Neuronal stem cell (in vitro differentiated cells): ENCODE measurements at regions not wholly inside any gene's neighbourhood (a gene's known extent, or its start where the extent isn't known, plus 50 kb on each side); places are given as distances from the start of the nearest gene placed in this dataset.

Source experiments
- DNase-seq: peaks from one replicate; pipeline ENCODE4 v3.0.0-alpha.2; 2013; ENCODE audit warnings: low spot score
- H2AFZ ChIP-seq: one replicate; pipeline ENCODE4 v1.6.1; 2013; ENCODE audit warnings: mild to moderate bottlenecking, low read length, inconsistent platforms
- H2AK5ac ChIP-seq: 2 replicates; pipeline ENCODE4 v1.6.1; 2013; ENCODE audit warnings: low read depth, mild to moderate bottlenecking, inconsistent platforms, low read length, moderate library complexity, mixed read lengths
- H2BK120ac ChIP-seq: 2 replicates; pipeline ENCODE4 v1.6.1; 2013; ENCODE audit warnings: low read depth, mild to moderate bottlenecking, inconsistent platforms, low read length, moderate library complexity, mixed read lengths
- H2BK12ac ChIP-seq: one replicate; pipeline ENCODE4 v1.6.1; 2013; ENCODE audit warnings: low read length, inconsistent platforms
- H2BK15ac ChIP-seq: 2 replicates; pipeline ENCODE4 v1.6.1; 2013; ENCODE audit warnings: mild to moderate bottlenecking, low read length, inconsistent platforms, mixed read lengths
- H2BK5ac ChIP-seq: one replicate; pipeline ENCODE4 v1.6.1; 2013; ENCODE audit warnings: inconsistent platforms, mild to moderate bottlenecking, low read length, moderate library complexity
- H3K14ac ChIP-seq: one replicate; pipeline ENCODE4 v1.6.1; 2013; ENCODE audit warnings: low read length, inconsistent platforms
- H3K18ac ChIP-seq: 2 replicates; pipeline ENCODE4 v1.6.1; 2013; ENCODE audit warnings: low read length, inconsistent platforms
- H3K23ac ChIP-seq: 2 replicates; pipeline ENCODE4 v1.6.1; 2013; ENCODE audit warnings: low read depth, mild to moderate bottlenecking, mixed read lengths, low read length, inconsistent platforms; ENCODE audit not compliant: poor library complexity
- H3K27ac ChIP-seq: replicated peaks from 3 replicates; pipeline ENCODE4 v1.5.1; 2013; ENCODE audit warnings: low read length, inconsistent platforms
- H3K27me3 ChIP-seq, 3 experiments: 2 replicates each; pipeline ENCODE4 v1.6.1; 2013; ENCODE audit warnings: low read length in 3 of 3, mild to moderate bottlenecking in 2 of 3, inconsistent platforms in 1 of 3, low read depth in 1 of 3, mixed read lengths in 1 of 3, moderate library complexity in 1 of 3; ENCODE audit not compliant: control insufficient read depth in 3 of 3, insufficient read depth in 3 of 3
- H3K36me3 ChIP-seq, 2 donors: replicated peaks in 1 of 2; 2 replicates each; pipeline ENCODE4 v1.6.1; 2013; ENCODE audit warnings: low read length in 2 of 2; ENCODE audit not compliant: control insufficient read depth in 2 of 2, insufficient read depth in 2 of 2
- H3K4ac ChIP-seq: 2 replicates; pipeline ENCODE4 v1.6.1; 2013; ENCODE audit warnings: inconsistent platforms, mild to moderate bottlenecking, low read length, moderate library complexity
- H3K4me1 ChIP-seq, 2 donors: 1 replicate in 1 of 2; 2 replicates in 1 of 2; pipeline ENCODE4 v1.6.1; 2013; ENCODE audit warnings: low read length in 2 of 2, low read depth in 1 of 2; ENCODE audit not compliant: control insufficient read depth in 2 of 2, insufficient read depth in 1 of 2
- H3K4me2 ChIP-seq: one replicate; pipeline ENCODE4 v1.6.1; 2013; ENCODE audit warnings: mild to moderate bottlenecking, low read length, inconsistent platforms; ENCODE audit not compliant: insufficient read depth, poor library complexity, severe bottlenecking
- H3K4me3 ChIP-seq, 2 donors: 2 replicates each; pipeline ENCODE4 v1.5.1; 2013; ENCODE audit warnings: low read length in 2 of 2, mild to moderate bottlenecking in 2 of 2, inconsistent platforms in 1 of 2, moderate library complexity in 1 of 2
- H3K79me1 ChIP-seq: one replicate; pipeline ENCODE4 v1.6.1; 2013; ENCODE audit warnings: low read depth, mild to moderate bottlenecking, inconsistent platforms, low read length, moderate library complexity
- H3K9ac ChIP-seq: one replicate; pipeline ENCODE4 v1.6.1; 2013; ENCODE audit warnings: mild to moderate bottlenecking, low read depth, low read length, inconsistent platforms; ENCODE audit not compliant: poor library complexity
- H3K9me3 ChIP-seq, 2 donors: replicated peaks in 1 of 2; 2 replicates each; pipeline versions ENCODE3 to v1.6.1; 2013; ENCODE audit warnings: low read length in 2 of 2, mild to moderate bottlenecking in 2 of 2, inconsistent platforms in 1 of 2, low read depth in 1 of 2, mixed read lengths in 1 of 2, moderate library complexity in 1 of 2; ENCODE audit not compliant: control insufficient read depth in 2 of 2, insufficient read depth in 1 of 2
- H4K8ac ChIP-seq: one replicate; pipeline ENCODE4 v1.6.1; 2013; ENCODE audit warnings: low read depth, mild to moderate bottlenecking, inconsistent platforms, low read length, moderate library complexity
- H4K91ac ChIP-seq: one replicate; pipeline ENCODE4 v1.6.1; 2013; ENCODE audit warnings: low read length, low read depth, mild to moderate bottlenecking, inconsistent platforms; ENCODE audit not compliant: poor library complexity
- WGBS, 2 donors: extraction: QIAGEN DNeasy Blood & Tissue Kit; methylation state at CpG; one replicate each; pipeline ENCODE4 v1.1.7; 2013; ENCODE audit warnings: missing lambda C conversion rate in 2 of 2, mixed read lengths in 1 of 2; ENCODE audit not compliant: insufficient read length in 2 of 2, insufficient replicate concordance in 1 of 2; ENCODE audit errors: extremely low coverage in 2 of 2; 5-methylcytosine and 5-hydroxymethylcytosine counted together

GRCh38 chr14:71429902-71430301 lies 502.3 kb upstream of the RGS6 start:
- no peak overlapping the region for H2BK15ac ChIP-seq
- no peak overlapping the region for H3K4ac ChIP-seq
- H2BK12ac ChIP-seq: no peak overlapping the region
- peaks cover 2 to 23% of the 10 kb centered on the region in 2 donors for H3K9me3 ChIP-seq
- H3K27me3 ChIP-seq: no peaks in the 10 kb centered on the region
- H3K4me2 ChIP-seq: no peak overlapping the region
- H2BK120ac ChIP-seq: no peak overlapping the region
- no peak for DNase-seq
- H3K23ac ChIP-seq: no peak overlapping the region
- no peak overlapping the region for H3K27ac ChIP-seq
- H3K4me1 ChIP-seq: peaks cover 0 to 4% of the 10 kb centered on the region in 2 donors
- H2AFZ ChIP-seq: no peak overlapping the region
- no peak overlapping the region for H3K4me3 ChIP-seq
- H2AK5ac ChIP-seq: no peak overlapping the region
- no peak overlapping the region for H4K91ac ChIP-seq
- no peak overlapping the region for H2BK5ac ChIP-seq
- no peaks in the 10 kb centered on the region for H3K36me3 ChIP-seq
- no peak overlapping the region for H4K8ac ChIP-seq
- no peak overlapping the region for H3K18ac ChIP-seq
- H3K14ac ChIP-seq: no peak overlapping the region
- H3K9ac ChIP-seq: no peak overlapping the region
- peaks cover 7% of the 10 kb centered on the region for H3K79me1 ChIP-seq

GRCh38 chr14:71430321-71430677 lies 501.9 kb upstream of the RGS6 start:
- H3K4me1 ChIP-seq: peaks cover 0 to 4% of the 10 kb centered on the region in 2 donors
- no peak overlapping the region for H3K14ac ChIP-seq
- H3K9me3 ChIP-seq: peaks cover 2 to 19% of the 10 kb centered on the region in 2 donors
- no peak overlapping the region for H2BK15ac ChIP-seq
- no peak overlapping the region for H3K9ac ChIP-seq
- H3K4ac ChIP-seq: no peak overlapping the region
- H2AFZ ChIP-seq: no peak overlapping the region
- H2BK5ac ChIP-seq: no peak overlapping the region
- no peak overlapping the region for H4K8ac ChIP-seq
- H3K4me3 ChIP-seq: no peak overlapping the region
- H3K36me3 ChIP-seq: no peaks in the 10 kb centered on the region
- no peak overlapping the region for H3K27ac ChIP-seq
- WGBS, 2 donors: no CpG with 5 or more reads among the region's 2 CpGs
- H2BK120ac ChIP-seq: no peak overlapping the region
- H2BK12ac ChIP-seq: no peak overlapping the region
- H3K18ac ChIP-seq: no peak overlapping the region
- DNase-seq: no peak
- no peaks in the 10 kb centered on the region for H3K27me3 ChIP-seq
- H4K91ac ChIP-seq: no peak overlapping the region
- H3K23ac ChIP-seq: no peak overlapping the region
- H3K4me2 ChIP-seq: no peak overlapping the region
- peaks cover 7% of the 10 kb centered on the region for H3K79me1 ChIP-seq
- no peak overlapping the region for H2AK5ac ChIP-seq

- Histone ChIP-seq H3K4ac (no peak overlapping the region), H3K4me3 (no peak overlapping the region), H2AK5ac (no peak overlapping the region), H2BK12ac (no peak overlapping the region), H2AFZ (no peak overlapping the region), H3K18ac (no peak overlapping the region), H3K27ac (no peak overlapping the region), H2BK5ac (no peak overlapping the region), H3K36me3 (no peaks in the 10 kb centered on the region), H3K79me1 (peaks cover 10% of the 10 kb centered on the region), H3K27me3 (no peaks in the 10 kb centered on the region), H2BK15ac (no peak overlapping the region), H3K23ac (no peak overlapping the region), H3K9me3 (peaks cover 2 to 14% of the 10 kb centered on the region in 2 donors), H3K9ac (no peak overlapping the region), H3K14ac (no peak overlapping the region), H3K4me1 (peaks cover 0 to 4% of the 10 kb centered on the region in 2 donors), H2BK120ac (no peak overlapping the region), H3K4me2 (no peak overlapping the region), H4K91ac (no peak overlapping the region), H4K8ac (no peak overlapping the region)
- WGBS, 2 donors: no CpG with 5 or more reads among the region's 3 CpGs
- no peak for DNase-seq
These were observed 501.4 kb upstream of the RGS6 start for GRCh38 chr14:71430678-71431376.

- Histone ChIP-seq H3K4me2 (no peak overlapping the region), H4K8ac (no peak overlapping the region), H3K36me3 (no peaks in the 10 kb centered on the region), H3K4me3 (no peak overlapping the region), H3K9me3 (peaks cover 0 to under 1% of the 10 kb centered on the region in 2 donors), H2AK5ac (no peak overlapping the region), H3K4me1 (peaks cover 0 to 4% of the 10 kb centered on the region in 2 donors), H3K4ac (no peak overlapping the region), H2BK15ac (no peak overlapping the region), H3K23ac (no peak overlapping the region), H4K91ac (no peak overlapping the region), H3K79me1 (peaks cover 10% of the 10 kb centered on the region), H2BK12ac (no peak overlapping the region), H3K27ac (no peak overlapping the region), H3K18ac (no peak overlapping the region), H2BK120ac (no peak overlapping the region), H3K14ac (no peak overlapping the region), H3K9ac (no peak overlapping the region), H3K27me3 (no peaks in the 10 kb centered on the region), H2AFZ (no peak overlapping the region), H2BK5ac (no peak overlapping the region)
- DNase-seq: no peak
- WGBS, 2 donors: no CpG with 5 or more reads among the region's 3 CpGs
These were observed 499.7 kb upstream of the RGS6 start for GRCh38 chr14:71432334-71433110.
